Pons (tissue), 1 donor: ENCODE measurements at regions not wholly inside any gene's neighbourhood (a gene's known extent, or its start where the extent isn't known, plus 50 kb on each side); places are given as distances from the start of the nearest gene placed in this dataset.

Source experiments
- DNase-seq: peaks from one replicate; pipeline ENCODE4 v3.0.0-alpha.2; 2016; ENCODE audit warnings: low spot score

DNA sequence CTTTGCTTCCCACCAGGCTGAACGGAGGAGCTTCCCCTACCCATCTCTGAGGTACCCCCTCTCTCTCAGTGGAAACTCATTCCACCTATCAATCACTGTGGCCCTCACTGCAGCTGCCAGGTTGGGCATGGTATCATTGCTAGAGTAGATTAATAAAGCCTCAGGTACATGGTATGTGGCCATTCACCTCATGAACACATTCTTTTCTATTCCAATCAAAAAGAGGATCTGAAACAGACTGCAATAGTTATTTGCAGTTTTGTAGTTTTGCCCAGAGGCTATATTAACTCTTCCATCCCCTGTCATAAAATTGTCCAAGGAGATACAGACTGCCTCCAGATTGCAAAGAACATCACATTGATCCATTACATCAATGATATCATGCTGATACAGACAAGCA lies 85.8 kb upstream of the MVB12B start:
- DNase-seq: no peak

DNA sequence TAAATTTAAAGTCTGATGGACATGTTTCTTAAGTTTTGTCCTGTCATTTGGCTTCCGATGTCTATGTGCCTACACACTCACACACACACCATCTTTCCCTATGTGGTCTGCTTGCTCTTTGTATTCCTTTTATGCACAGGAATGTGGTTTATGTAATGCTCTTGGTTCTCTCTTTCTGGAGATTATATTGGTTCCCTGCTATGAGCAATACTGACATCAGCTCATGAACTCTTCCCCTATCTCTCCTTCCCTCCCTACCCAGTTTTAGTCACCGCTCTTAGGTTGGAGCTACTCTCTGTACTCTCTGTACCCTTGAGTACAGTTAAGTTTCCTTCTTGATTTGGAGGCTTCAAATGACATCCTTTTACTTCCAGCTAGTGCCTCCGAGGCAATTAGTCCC lies 77.9 kb upstream of the MVB12B start:
- no peak for DNase-seq

DNA sequence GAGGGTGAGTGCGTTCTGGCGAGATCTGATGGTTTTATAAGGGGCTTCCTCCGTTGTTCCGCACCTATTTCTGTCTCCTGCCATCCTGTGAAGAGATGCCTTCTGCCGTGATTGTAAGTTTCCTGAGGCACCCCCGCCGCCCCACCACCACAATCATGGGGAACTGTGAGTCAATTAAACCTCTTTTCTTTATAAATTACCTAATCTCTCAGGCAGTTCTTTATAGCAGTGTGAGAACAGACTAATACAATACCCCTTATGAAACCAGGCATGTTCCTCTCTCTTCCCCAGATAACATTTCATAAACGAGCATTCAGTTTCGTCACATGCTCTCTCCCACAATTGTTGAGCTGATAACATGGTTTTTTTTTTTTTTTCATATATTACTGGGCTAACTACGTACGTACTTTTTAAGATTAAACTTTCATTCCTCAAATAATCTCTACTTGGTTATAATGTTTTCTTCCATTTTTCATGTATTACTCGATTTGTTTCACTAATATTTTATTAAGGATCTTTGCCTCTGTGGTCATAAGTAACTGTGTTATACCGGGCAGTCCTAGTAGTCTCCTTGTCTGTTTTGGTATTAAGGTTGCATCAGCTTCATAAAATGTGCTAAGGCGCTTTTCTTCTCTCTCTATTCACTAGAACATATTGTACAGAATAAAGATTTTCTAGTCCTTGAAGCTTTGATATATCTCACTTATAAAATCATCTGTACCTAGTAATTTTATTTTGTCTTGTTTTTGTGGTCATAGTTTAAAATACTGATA lies 64.9 kb upstream of the MVB12B start:
- no peak for DNase-seq

DNA sequence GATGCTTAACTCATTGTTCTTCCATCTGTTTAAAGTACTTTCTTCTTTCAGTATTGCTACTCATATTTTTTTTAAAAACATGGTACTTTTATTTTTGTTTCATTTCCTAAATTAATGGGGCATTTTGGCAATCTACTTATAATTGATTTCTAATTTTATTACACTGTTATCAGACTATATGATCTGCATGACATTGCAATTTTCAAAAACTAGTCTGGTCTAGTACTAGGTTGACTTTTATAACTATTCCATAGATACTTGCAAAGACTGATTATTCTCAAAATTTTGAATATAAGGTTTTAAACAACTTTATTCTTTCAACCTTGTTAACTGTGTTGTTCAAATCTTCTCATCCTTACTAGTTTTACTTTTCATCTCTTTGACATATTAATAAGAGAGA lies 63.9 kb upstream of the MVB12B start:
- DNase-seq: no peak

GRCh38 chr9:126270556-126270955 lies 56.1 kb upstream of the MVB12B start:
- no peak for DNase-seq

GRCh38 chr9:126275386-126276001 lies 51.1 kb upstream of the MVB12B start:
- DNase-seq: peak; percentile 95

DNA sequence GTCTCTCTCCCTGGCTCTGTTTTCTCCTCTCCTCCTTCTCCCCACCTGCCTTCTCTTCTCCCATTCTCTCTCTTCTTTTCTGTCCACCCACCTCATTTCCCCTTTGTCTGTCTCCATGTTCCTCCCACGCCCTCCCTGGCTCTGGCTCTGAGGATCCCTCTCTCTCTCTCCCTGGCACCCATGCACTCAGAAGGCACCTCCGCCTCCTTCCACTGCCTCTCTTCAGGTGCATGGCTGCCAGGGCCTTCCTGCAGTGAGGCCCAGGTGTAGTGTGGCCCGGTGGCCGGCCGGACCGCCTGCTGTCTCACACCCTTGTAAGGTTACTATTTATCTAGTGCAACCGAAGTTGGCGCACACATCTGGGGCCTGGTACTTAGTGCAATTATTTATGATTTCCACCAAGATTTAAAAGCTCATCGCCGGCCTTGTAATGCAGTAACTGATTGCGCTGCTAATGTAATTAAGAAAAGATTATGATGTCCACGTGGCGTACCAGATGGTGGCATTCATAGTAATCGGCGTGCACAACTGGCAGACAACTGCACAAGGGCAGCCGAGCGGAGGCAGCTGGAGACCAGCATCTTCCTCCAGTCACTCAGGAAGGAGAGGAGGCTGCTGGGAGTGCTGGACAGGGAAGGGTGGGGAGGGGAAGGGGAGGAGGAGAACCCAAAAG lies 50.4 kb upstream of the MVB12B start:
- DNase-seq: peak; percentile 39
